Prostate gland (tissue), 2 donors: ENCODE measurements at regions not wholly inside any gene's neighbourhood (a gene's known extent, or its start where the extent isn't known, plus 50 kb on each side); places are given as distances from the start of the nearest gene placed in this dataset.

Source experiments
- CTCF ChIP-seq, 4 experiments: fragments of 200-600 bp in 2 of 4; fragments of 450-650 bp in 2 of 4; sonication (generic) in 2 of 4; IDR thresholded peaks; 1 replicate in 3 of 4; 2 replicates in 1 of 4; pipeline ENCODE4 v1.5.1; 2016 to 2019; ENCODE audit warnings: antibody characterized with exemption in 4 of 4, mild to moderate bottlenecking in 2 of 4, moderate library complexity in 2 of 4
- POLR2A ChIP-seq: fragments of 450-650 bp; IDR thresholded peaks from one replicate; pipeline ENCODE4 v1.6.1; 2016; ENCODE audit warnings: antibody characterized with exemption, mild to moderate bottlenecking

- TF ChIP-seq CTCF (IDR thresholded peaks at IDR 0.05) (no peak), POLR2A (no peak)
Observed at GRCh38 chr17:72345536-72345935, 224.7 kb downstream of the SOX9 start.
